K562 (cell line): ENCODE measurements at regions not wholly inside any gene's neighbourhood (a gene's known extent, or its start where the extent isn't known, plus 50 kb on each side); places are given as distances from the start of the nearest gene placed in this dataset.
A peak's percentile ranks its signal among the peaks of the same experiment; 100 is the strongest.
"Not testable (repeated sequence)": the region's sequence is repeated elsewhere in the genome, so short reads cannot be mapped to it uniquely, and the experiment has no call there.

Experiments used
- ATAC-seq: fragments of 200-7000 bp; cut with Tn5 transposase; 3 replicates; pipeline ENCODE4 v1.9.1; 2020; ENCODE audit warnings: moderate library complexity
- BruUV-seq: library from RNA; stranded (reverse); fragments of 400-500 nt; replicated peaks from 2 replicates; lab custom pipeline; 2021; lab: Mats Ljungman, UMichigan
- CTCF ChIA-PET: fragments of 300-600 bp; formaldehyde crosslinking; extraction: SDS; loops from one replicate; lab custom pipeline; 2021; ENCODE audit warnings: low intra/inter-chr PET ratio; lab: Yijun Ruan, JAX
- POLR2A ChIA-PET: fragments of 300-600, 350-650 bp; sonication (Branson Sonifier 250); formaldehyde crosslinking; extraction: SDS; loops from one replicate; lab custom pipeline; 2021; ENCODE audit warnings: antibody characterized with exemption, inconsistent platforms; lab: Yijun Ruan, JAX
- DNase-seq, 4 experiments: peaks; one replicate each; pipeline versions ENCODE4 v3.0.0 to v3.0.0-alpha.2; 2011 to 2018; ENCODE audit warnings: low spot score in 3 of 4, mixed read lengths in 3 of 4; ENCODE audit errors: extremely low read depth in 1 of 4
- FAIRE-seq: peaks from 2 replicates; lab custom pipeline; 2011; peaks lifted over from hg19 to GRCh38; lab: Jason Lieb, UNC
- H2AFZ ChIP-seq: 2 replicates; pipeline ENCODE4 v1.6.0; 2011; ENCODE audit warnings: low read depth, low read length, control low read depth, inconsistent platforms
- H3K27ac ChIP-seq: fragments of 200-600 bp; 3 replicates; pipeline ENCODE4 v1.8.0; 2011; ENCODE audit warnings: low read depth, mild to moderate bottlenecking, control low read depth, inconsistent platforms, low read length, moderate library complexity, mixed read lengths; ENCODE audit errors: extremely low read depth
- H3K27me3 ChIP-seq, 2 experiments: fragments of 300-600 bp in 1 of 2; 2 replicates in 1 of 2; 3 replicates in 1 of 2; pipeline versions ENCODE4 v1.6.0 to v1.8.0; 2011; ENCODE audit warnings: inconsistent platforms in 2 of 2, low read length in 2 of 2, mild to moderate bottlenecking in 1 of 2, mixed read lengths in 1 of 2, moderate library complexity in 1 of 2; ENCODE audit not compliant: control insufficient read depth in 2 of 2, insufficient read depth in 2 of 2
- H3K36me3 ChIP-seq: fragments of 300-600 bp; 3 replicates; pipeline ENCODE4 v1.8.0; 2011; ENCODE audit warnings: mild to moderate bottlenecking, low read length, inconsistent platforms; ENCODE audit not compliant: control insufficient read depth, insufficient read depth
- H3K4me1 ChIP-seq, 2 experiments: fragments of 200-600 bp in 1 of 2; replicated peaks in 1 of 2; 2 replicates in 1 of 2; 3 replicates in 1 of 2; pipeline versions ENCODE4 v1.5.1 to v1.8.0; 2011; ENCODE audit warnings: inconsistent platforms in 2 of 2, low read length in 2 of 2, mild to moderate bottlenecking in 1 of 2, mixed read lengths in 1 of 2, moderate library complexity in 1 of 2; ENCODE audit not compliant: control insufficient read depth in 2 of 2, insufficient read depth in 2 of 2
- H3K4me2 ChIP-seq: 2 replicates; pipeline ENCODE4 v1.6.1; 2011; ENCODE audit warnings: low read length, control low read depth, inconsistent platforms, mixed read lengths; ENCODE audit not compliant: insufficient read depth
- H3K4me3 ChIP-seq: fragments of 200-600 bp; sonication (generic), shearing (Covaris generic); 2 replicates; pipeline ENCODE4 v1.5.1; 2016; ENCODE audit warnings: control low read depth, inconsistent platforms
- H3K79me2 ChIP-seq: fragments of 200-600 bp; 3 replicates; pipeline ENCODE4 v1.8.0; 2011; ENCODE audit warnings: low read length, inconsistent platforms; ENCODE audit not compliant: control insufficient read depth, insufficient read depth
- H3K9ac ChIP-seq, 2 experiments: 2 replicates each; pipeline versions ENCODE4 v1.6.0 to v1.6.1; 2011; ENCODE audit warnings: low read depth in 2 of 2, low read length in 2 of 2, control low read depth in 1 of 2, inconsistent platforms in 1 of 2, mild to moderate bottlenecking in 1 of 2, mixed read lengths in 1 of 2; ENCODE audit not compliant: insufficient read depth in 1 of 2
- H3K9me1 ChIP-seq: one replicate; pipeline ENCODE4 v1.6.0; 2011; ENCODE audit warnings: inconsistent platforms, mild to moderate bottlenecking, low read length, moderate library complexity; ENCODE audit not compliant: control insufficient read depth, insufficient read depth
- H3K9me3 ChIP-seq: replicated peaks from 2 replicates; pipeline ENCODE4 v1.5.1; 2011; ENCODE audit warnings: low read depth, low read length, inconsistent platforms; ENCODE audit not compliant: control insufficient read depth, insufficient read depth
- H4K20me1 ChIP-seq: replicated peaks from 2 replicates; pipeline ENCODE4 v1.6.1; 2011; ENCODE audit warnings: low read length, inconsistent platforms, mixed read lengths; ENCODE audit not compliant: control insufficient read depth, insufficient read depth
- CXXC5 ChIP-seq: fragments of 250-450 bp; sonication (Bioruptor Pico); IDR thresholded peaks from 2 replicates; pipeline ENCODE4 v1.8.0; 2022; ENCODE audit warnings: inconsistent platforms, mild to moderate bottlenecking, moderate library complexity
- KDM1A ChIP-seq, 2 experiments: fragments of 450-650 bp; IDR thresholded peaks; 2 replicates each; pipeline ENCODE4 v1.6.1; 2016; ENCODE audit warnings: mild to moderate bottlenecking in 2 of 2
- RBM25 ChIP-seq: fragments of 200-400 bp; formaldehyde crosslinking; IDR thresholded peaks from 2 replicates; pipeline ENCODE4 v1.6.1; 2018; ENCODE audit warnings: low read length, low read depth, moderate library complexity; ENCODE audit not compliant: severe bottlenecking
- SMARCA5 ChIP-seq: fragments of 450-650 bp; IDR thresholded peaks from 2 replicates; pipeline ENCODE4 v1.6.1; 2016
- WGBS: fragments of 100-300 bp; shearing (Covaris generic); methylation state at CpG from one replicate; pipeline ENCODE4 v1.1.6; 2016; ENCODE audit warnings: low coverage, mixed read lengths; ENCODE audit not compliant: insufficient coverage; ENCODE audit errors: missing lambda C conversion rate; 5-methylcytosine and 5-hydroxymethylcytosine counted together
- in situ Hi-C: fragments of 300-500 bp; cut with MboI; formaldehyde crosslinking; loops from 4 replicates; pipeline ENCODE4 v1.15.0; 2018; ENCODE audit warnings: inconsistent platforms, mixed read lengths
- intact Hi-C: fragments of 100-400 bp; cut with micrococcal nuclease; formaldehyde crosslinking; loops from 2 replicates; pipeline ENCODE4 v1.14.2; 2022

DNA sequence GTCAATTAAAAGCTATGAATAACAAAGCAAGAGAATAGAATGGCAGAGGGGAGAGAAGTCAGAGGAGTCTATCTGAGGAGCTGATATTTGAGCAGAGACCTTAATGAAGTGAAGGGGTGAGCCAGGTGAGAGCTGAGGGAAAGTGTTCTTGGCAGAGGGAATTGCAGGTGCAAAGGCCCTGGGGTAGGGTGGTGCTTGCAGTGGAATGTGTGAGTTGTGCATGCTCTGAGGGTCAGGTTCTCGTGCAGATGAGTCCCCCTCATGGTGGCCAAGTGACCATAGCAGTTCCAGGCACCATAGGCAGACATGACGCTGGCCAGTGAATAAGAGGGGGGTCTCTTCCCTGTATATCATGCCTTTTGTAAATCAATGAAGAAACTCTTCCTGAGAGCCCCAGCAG, 58.9 kb upstream of the ALX4 start:
- Histone ChIP-seq H3K79me2 (no peaks in the 10 kb centered on the region), H3K27me3 (peaks cover 0 to 14% of the 10 kb centered on the region in 2 experiments; a peak in 2 of 5 replicates), H3K9me3 (no peaks in the 10 kb centered on the region), H2AFZ (no peak overlapping the region), H3K27ac (no peak overlapping the region), H4K20me1 (no peaks in the 10 kb centered on the region), H3K4me2 (no peak overlapping the region), H3K4me3 (no peak overlapping the region), H3K9ac (no peak overlapping the region), H3K4me1 (peaks cover 0 to 6% of the 10 kb centered on the region in 2 experiments; a peak in 1 of 5 replicates), H3K9me1 (no peaks in the 10 kb centered on the region), H3K36me3 (no peaks in the 10 kb centered on the region)
- no TSS peak for BruUV-seq
- TF ChIP-seq CXXC5 (no peak), KDM1A (IDR thresholded peaks at IDR 0.05) (peak; percentile 15 to 16; a peak in 1 of 4 replicates), RBM25 (peak; percentile 86), SMARCA5 (0 out of 2 replicates have a peak, but pooled peaks have one; percentile 25)
- CTCF ChIA-PET, result no interaction called here
- POLR2A ChIA-PET, result interaction anchor here (1.0 kb wide), 1 partner anchor 29 kb away, joined by 3 read pairs; no protein-coding TSS in a partner anchor
- ATAC-seq (no peak), FAIRE-seq (no peak), DNase-seq (no peak)
- WGBS, result 8% methylated on average over 2 of the region's 2 CpGs
- in situ Hi-C loops (no loop called here), intact Hi-C loops (loop anchor here (10.0 kb wide), 1 partner anchor 56 kb away; no protein-coding TSS in a partner anchor)

DNA sequence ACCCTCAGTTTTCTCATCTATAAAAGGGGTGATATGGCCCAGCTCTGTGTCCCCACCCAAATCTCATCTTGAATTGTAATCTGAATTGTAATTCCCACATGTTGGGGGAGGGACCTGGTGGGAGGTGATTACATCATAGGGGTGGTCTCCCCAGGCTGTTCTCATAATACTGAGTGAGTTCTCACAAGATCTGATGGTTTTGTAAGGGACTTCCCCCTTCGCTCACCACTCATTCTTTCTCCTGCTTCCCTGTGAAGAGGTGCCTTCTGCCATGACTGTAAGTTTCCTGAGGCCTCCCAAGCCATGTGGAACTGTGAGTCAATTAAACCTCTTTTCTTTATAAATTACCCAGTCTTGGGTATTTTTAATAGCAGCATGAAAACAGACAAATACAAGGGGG, 61.1 kb upstream of the ALX4 start:
- in situ Hi-C loops, FAIRE-seq: not testable (repeated sequence)

More for the DNA sequence above, 61.1 kb upstream of the ALX4 start:
- H3K9me3 ChIP-seq, H3K36me3 ChIP-seq, H3K4me2 ChIP-seq, H2AFZ ChIP-seq, H3K27me3 ChIP-seq, H3K4me1 ChIP-seq, CTCF ChIA-PET, ATAC-seq, POLR2A ChIA-PET, intact Hi-C loops, DNase-seq, H3K79me2 ChIP-seq, H3K4me3 ChIP-seq, H4K20me1 ChIP-seq, H3K9me1 ChIP-seq, H3K9ac ChIP-seq, BruUV-seq, H3K27ac ChIP-seq: not testable (repeated sequence)
- WGBS, result 50% methylated on average over 1 of the region's 1 CpG
